ENCODE measurements at regions not wholly inside any gene's neighbourhood (a gene's known extent, or its start where the extent isn't known, plus 50 kb on each side); places are given as distances from the start of the nearest gene placed in this dataset.

- ATAC-seq = no peak
These were observed 458.6 kb downstream of the ZSWIM6 start for GRCh38 chr5:61790678-61791077.

GRCh38 chr5:61796773-61797172 lies 464.7 kb downstream of the ZSWIM6 start:
- ATAC-seq = no peak
- TF ChIP-seq ARNTL (CRISPR knock-in tag; IDR thresholded peaks at IDR 0.05; ENCODE audit: borderline replicate concordance, low read depth) (no peak), TOX (CRISPR knock-in tag; IDR thresholded peaks at IDR 0.05; ENCODE audit: borderline replicate concordance) (no peak), TCF4 (CRISPR knock-in tag; IDR thresholded peaks at IDR 0.05; ENCODE audit: borderline replicate concordance) (no peak), ESRRG (CRISPR knock-in tag; IDR thresholded peaks at IDR 0.05) (no peak), BACH2 (CRISPR knock-in tag; IDR thresholded peaks at IDR 0.05; ENCODE audit: borderline replicate concordance) (no peak), RARB (CRISPR knock-in tag; IDR thresholded peaks at IDR 0.05) (no peak), GLIS3 (CRISPR knock-in tag; IDR thresholded peaks at IDR 0.05) (no peak), ZNF8 (CRISPR knock-in tag; IDR thresholded peaks at IDR 0.05) (no peak), CSDC2 (CRISPR knock-in tag; IDR thresholded peaks at IDR 0.05) (no peak), PPARA (CRISPR knock-in tag; IDR thresholded peaks at IDR 0.05; ENCODE audit: borderline replicate concordance) (no peak), ISL1 (CRISPR knock-in tag; IDR thresholded peaks at IDR 0.05) (no peak), SNAI2 (CRISPR knock-in tag; IDR thresholded peaks at IDR 0.05) (no peak), ZNF70 (CRISPR knock-in tag; IDR thresholded peaks at IDR 0.05) (no peak), TSHZ2 (CRISPR knock-in tag; IDR thresholded peaks at IDR 0.05) (no peak), OSR1 (CRISPR knock-in tag; IDR thresholded peaks at IDR 0.05) (no peak), ZC3H10 (CRISPR knock-in tag; IDR thresholded peaks at IDR 0.05) (no peak), ZFP30 (CRISPR knock-in tag; IDR thresholded peaks at IDR 0.05) (no peak), ZNF565 (CRISPR knock-in tag; conservative IDR thresholded peaks at IDR 0.05; ENCODE audit: low read depth) (no peak), ZFP3 (CRISPR knock-in tag; IDR thresholded peaks at IDR 0.05) (no peak)
- TF ChIP-seq, protein P1, sequence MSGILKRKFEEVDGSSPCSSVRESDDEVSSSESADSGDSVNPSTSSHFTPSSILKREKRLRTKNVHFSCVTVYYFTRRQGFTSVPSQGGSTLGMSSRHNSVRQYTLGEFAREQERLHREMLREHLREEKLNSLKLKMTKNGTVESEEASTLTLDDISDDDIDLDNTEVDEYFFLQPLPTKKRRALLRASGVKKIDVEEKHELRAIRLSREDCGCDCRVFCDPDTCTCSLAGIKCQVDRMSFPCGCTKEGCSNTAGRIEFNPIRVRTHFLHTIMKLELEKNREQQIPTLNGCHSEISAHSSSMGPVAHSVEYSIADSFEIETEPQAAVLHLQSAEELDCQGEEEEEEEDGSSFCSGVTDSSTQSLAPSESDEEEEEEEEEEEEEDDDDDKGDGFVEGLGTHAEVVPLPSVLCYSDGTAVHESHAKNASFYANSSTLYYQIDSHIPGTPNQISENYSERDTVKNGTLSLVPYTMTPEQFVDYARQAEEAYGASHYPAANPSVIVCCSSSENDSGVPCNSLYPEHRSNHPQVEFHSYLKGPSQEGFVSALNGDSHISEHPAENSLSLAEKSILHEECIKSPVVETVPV (CRISPR knock-in tag; IDR thresholded peaks at IDR 0.05) = no peak

More at GRCh38 chr5:61790678-61791077, 458.6 kb downstream of the ZSWIM6 start:
- TF ChIP-seq RARB (CRISPR knock-in tag; IDR thresholded peaks at IDR 0.05) (no peak), ARNTL (CRISPR knock-in tag; IDR thresholded peaks at IDR 0.05; ENCODE audit: borderline replicate concordance, low read depth) (no peak), ZC3H10 (CRISPR knock-in tag; IDR thresholded peaks at IDR 0.05) (no peak), TSHZ2 (CRISPR knock-in tag; IDR thresholded peaks at IDR 0.05) (no peak), ESRRG (CRISPR knock-in tag; IDR thresholded peaks at IDR 0.05) (no peak), TOX (CRISPR knock-in tag; IDR thresholded peaks at IDR 0.05; ENCODE audit: borderline replicate concordance) (no peak), CREB5 (CRISPR knock-in tag; IDR thresholded peaks at IDR 0.05; ENCODE audit: low read depth) (no peak), GLIS3 (CRISPR knock-in tag; IDR thresholded peaks at IDR 0.05) (no peak), ISL1 (CRISPR knock-in tag; IDR thresholded peaks at IDR 0.05) (no peak), ZNF565 (CRISPR knock-in tag; conservative IDR thresholded peaks at IDR 0.05; ENCODE audit: low read depth) (no peak)

DNA sequence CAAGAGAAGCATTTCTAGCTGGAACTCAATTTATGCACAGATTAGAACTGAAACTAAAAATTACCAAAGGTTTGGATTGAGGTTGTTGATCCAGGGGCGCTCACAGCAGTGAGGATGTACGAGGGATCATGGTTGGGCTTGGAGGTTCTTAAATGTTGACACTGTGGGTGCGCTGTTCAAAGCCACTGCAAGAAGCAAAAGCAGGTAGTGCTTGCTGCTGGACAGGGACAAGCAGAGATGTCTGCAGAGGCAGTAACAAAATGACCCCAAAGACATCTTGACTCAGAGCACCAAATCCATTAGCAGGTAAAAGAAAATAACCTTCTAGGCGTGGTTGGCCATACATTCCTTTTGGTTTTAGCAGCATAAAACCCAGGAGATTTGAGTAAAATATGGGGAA lies 468.4 kb downstream of the ZSWIM6 start:
- no peak for ATAC-seq
- TF ChIP-seq ZNF70 (CRISPR knock-in tag; IDR thresholded peaks at IDR 0.05) (no peak), RARB (CRISPR knock-in tag; IDR thresholded peaks at IDR 0.05) (no peak), ISL1 (CRISPR knock-in tag; IDR thresholded peaks at IDR 0.05) (no peak), TCF4 (CRISPR knock-in tag; IDR thresholded peaks at IDR 0.05; ENCODE audit: borderline replicate concordance) (no peak), ZFP30 (CRISPR knock-in tag; IDR thresholded peaks at IDR 0.05) (no peak), PPARA (CRISPR knock-in tag; IDR thresholded peaks at IDR 0.05; ENCODE audit: borderline replicate concordance) (no peak), ARNTL (CRISPR knock-in tag; IDR thresholded peaks at IDR 0.05; ENCODE audit: borderline replicate concordance, low read depth) (no peak), TSHZ2 (CRISPR knock-in tag; IDR thresholded peaks at IDR 0.05) (no peak), OSR1 (CRISPR knock-in tag; IDR thresholded peaks at IDR 0.05) (no peak), BACH2 (CRISPR knock-in tag; IDR thresholded peaks at IDR 0.05; ENCODE audit: borderline replicate concordance) (no peak), ZNF565 (CRISPR knock-in tag; conservative IDR thresholded peaks at IDR 0.05; ENCODE audit: low read depth) (no peak), GLIS3 (CRISPR knock-in tag; IDR thresholded peaks at IDR 0.05) (no peak), TOX (CRISPR knock-in tag; IDR thresholded peaks at IDR 0.05; ENCODE audit: borderline replicate concordance) (no peak)
- TF ChIP-seq, protein P2, sequence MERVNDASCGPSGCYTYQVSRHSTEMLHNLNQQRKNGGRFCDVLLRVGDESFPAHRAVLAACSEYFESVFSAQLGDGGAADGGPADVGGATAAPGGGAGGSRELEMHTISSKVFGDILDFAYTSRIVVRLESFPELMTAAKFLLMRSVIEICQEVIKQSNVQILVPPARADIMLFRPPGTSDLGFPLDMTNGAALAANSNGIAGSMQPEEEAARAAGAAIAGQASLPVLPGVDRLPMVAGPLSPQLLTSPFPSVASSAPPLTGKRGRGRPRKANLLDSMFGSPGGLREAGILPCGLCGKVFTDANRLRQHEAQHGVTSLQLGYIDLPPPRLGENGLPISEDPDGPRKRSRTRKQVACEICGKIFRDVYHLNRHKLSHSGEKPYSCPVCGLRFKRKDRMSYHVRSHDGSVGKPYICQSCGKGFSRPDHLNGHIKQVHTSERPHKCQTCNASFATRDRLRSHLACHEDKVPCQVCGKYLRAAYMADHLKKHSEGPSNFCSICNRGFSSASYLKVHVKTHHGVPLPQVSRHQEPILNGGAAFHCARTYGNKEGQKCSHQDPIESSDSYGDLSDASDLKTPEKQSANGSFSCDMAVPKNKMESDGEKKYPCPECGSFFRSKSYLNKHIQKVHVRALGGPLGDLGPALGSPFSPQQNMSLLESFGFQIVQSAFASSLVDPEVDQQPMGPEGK (CRISPR knock-in tag; IDR thresholded peaks at IDR 0.05; ENCODE audit: borderline replicate concordance) = no peak
